CD14-positive monocyte (primary cell): ENCODE measurements at regions not wholly inside any gene's neighbourhood (a gene's known extent, or its start where the extent isn't known, plus 50 kb on each side); places are given as distances from the start of the nearest gene placed in this dataset.

Experiments
- DNase-seq, 3 donors: peaks; one replicate each; pipeline ENCODE4 v3.0.0-alpha.2; 2011 to 2022
- H2AFZ ChIP-seq: 2 replicates; pipeline ENCODE4 v1.6.0; 2012; ENCODE audit warnings: mild to moderate bottlenecking, low read depth, low read length, inconsistent platforms; ENCODE audit not compliant: insufficient read depth, poor library complexity, severe bottlenecking
- H3K27ac ChIP-seq, 2 donors: 1 replicate in 1 of 2; 2 replicates in 1 of 2; pipeline ENCODE4 v1.5.1; 2012 to 2013; ENCODE audit warnings: low read length in 2 of 2, control low read depth in 1 of 2, inconsistent platforms in 1 of 2, low read depth in 1 of 2, mild to moderate bottlenecking in 1 of 2
- H3K27me3 ChIP-seq, 2 donors: one replicate each; pipeline versions ENCODE4 v1.6.0 to v1.6.1; 2011 to 2013; ENCODE audit warnings: low read length in 2 of 2; ENCODE audit not compliant: control insufficient read depth in 2 of 2, insufficient read depth in 2 of 2
- H3K36me3 ChIP-seq, 2 donors: replicated peaks in 1 of 2; 1 replicate in 1 of 2; 2 replicates in 1 of 2; pipeline versions ENCODE4 v1.5.1 to v1.6.1; 2012 to 2013; ENCODE audit warnings: low read length in 2 of 2, control low read depth in 1 of 2, inconsistent platforms in 1 of 2, mild to moderate bottlenecking in 1 of 2; ENCODE audit not compliant: insufficient read depth in 2 of 2, control insufficient read depth in 1 of 2
- H3K4me1 ChIP-seq, 2 donors: 1 replicate in 1 of 2; 2 replicates in 1 of 2; pipeline versions ENCODE4 v1.5.1 to v1.6.1; 2012 to 2013; ENCODE audit warnings: low read length in 2 of 2, control low read depth in 1 of 2, inconsistent platforms in 1 of 2, mild to moderate bottlenecking in 1 of 2, moderate library complexity in 1 of 2; ENCODE audit not compliant: insufficient read depth in 2 of 2, control insufficient read depth in 1 of 2
- H3K4me2 ChIP-seq: replicated peaks from 2 replicates; pipeline ENCODE3; 2012; ENCODE audit warnings: low read length, moderate library complexity, mild to moderate bottlenecking; ENCODE audit not compliant: poor library complexity, severe bottlenecking; ENCODE audit errors: extremely low read depth
- H3K4me3 ChIP-seq, 3 experiments: fragments of 200-600 bp in 1 of 3; sonication (generic) in 1 of 3; replicated peaks in 1 of 3; 1 replicate in 2 of 3; 2 replicates in 1 of 3; pipeline ENCODE4 v1.5.1; 2011 to 2013; ENCODE audit warnings: low read length in 3 of 3, mild to moderate bottlenecking in 3 of 3, control low read depth in 2 of 3, low read depth in 2 of 3, inconsistent platforms in 1 of 3, moderate library complexity in 1 of 3
- H3K79me2 ChIP-seq: 2 replicates; pipeline ENCODE4 v1.6.0; 2012; ENCODE audit warnings: mild to moderate bottlenecking, control low read depth, inconsistent platforms, low read length, moderate library complexity; ENCODE audit not compliant: insufficient read depth
- H3K9ac ChIP-seq: 2 replicates; pipeline ENCODE4 v1.6.0; 2017; ENCODE audit warnings: low read length, mild to moderate bottlenecking; ENCODE audit not compliant: insufficient read depth, poor library complexity, severe bottlenecking
- H3K9me3 ChIP-seq, 2 donors: replicated peaks in 1 of 2; 1 replicate in 1 of 2; 2 replicates in 1 of 2; pipeline versions ENCODE4 v1.5.1 to v1.6.1; 2012 to 2013; ENCODE audit warnings: low read length in 2 of 2, control low read depth in 1 of 2; ENCODE audit not compliant: control insufficient read depth in 1 of 2, insufficient read depth in 1 of 2
- H4K20me1 ChIP-seq: 2 replicates; pipeline ENCODE4 v1.6.0; 2012; ENCODE audit warnings: mild to moderate bottlenecking, low read length, control low read depth, moderate library complexity; ENCODE audit not compliant: insufficient read depth
- H3K27ac Mint-ChIP-seq, 7 donors: one replicate each; pipeline ENCODE4 v1.8.0; 2020; ENCODE audit warnings: mild to moderate bottlenecking in 7 of 7, mixed read lengths in 7 of 7, moderate library complexity in 6 of 7, inconsistent platforms in 2 of 7
- H3K27me3 Mint-ChIP-seq, 3 donors: one replicate each; pipeline ENCODE4 v1.8.0; 2021 to 2022; ENCODE audit warnings: low read depth in 3 of 3, mild to moderate bottlenecking in 3 of 3, mixed read lengths in 3 of 3, moderate library complexity in 3 of 3, inconsistent platforms in 1 of 3
- H3K36me3 Mint-ChIP-seq, 2 donors: one replicate each; pipeline ENCODE4 v1.8.0; 2020; ENCODE audit warnings: mixed read lengths in 2 of 2, inconsistent platforms in 1 of 2, mild to moderate bottlenecking in 1 of 2
- H3K4me1 Mint-ChIP-seq: one replicate; pipeline ENCODE4 v1.8.0; 2020; ENCODE audit warnings: mild to moderate bottlenecking, mixed read lengths
- H3K4me3 Mint-ChIP-seq, 2 donors: one replicate each; pipeline ENCODE4 v1.8.0; 2020; ENCODE audit warnings: mild to moderate bottlenecking in 2 of 2, mixed read lengths in 2 of 2, moderate library complexity in 1 of 2
- H3K9me3 Mint-ChIP-seq, 7 donors: one replicate each; pipeline ENCODE4 v1.8.0; 2020 to 2022; ENCODE audit warnings: mixed read lengths in 7 of 7, mild to moderate bottlenecking in 6 of 7, moderate library complexity in 6 of 7, inconsistent platforms in 2 of 7
- WGBS: methylation state at CpG from one replicate; pipeline ENCODE4 v1.1.5; 2013; ENCODE audit warnings: missing lambda C conversion rate; ENCODE audit not compliant: insufficient coverage; 5-methylcytosine and 5-hydroxymethylcytosine counted together
- intact Hi-C, 2 donors: fragments of 100-400 bp; cut with micrococcal nuclease; formaldehyde crosslinking; loops; one replicate each; pipeline versions ENCODE4 v1.15.0 to v1.15.1; 2023
- TF ChIP-seq, protein P1 (sequence below): fragments of 200-600 bp; IDR thresholded peaks from one replicate; pipeline ENCODE4 v1.8.0; 2022; ENCODE audit warnings: antibody characterized with exemption, mild to moderate bottlenecking

DNA sequence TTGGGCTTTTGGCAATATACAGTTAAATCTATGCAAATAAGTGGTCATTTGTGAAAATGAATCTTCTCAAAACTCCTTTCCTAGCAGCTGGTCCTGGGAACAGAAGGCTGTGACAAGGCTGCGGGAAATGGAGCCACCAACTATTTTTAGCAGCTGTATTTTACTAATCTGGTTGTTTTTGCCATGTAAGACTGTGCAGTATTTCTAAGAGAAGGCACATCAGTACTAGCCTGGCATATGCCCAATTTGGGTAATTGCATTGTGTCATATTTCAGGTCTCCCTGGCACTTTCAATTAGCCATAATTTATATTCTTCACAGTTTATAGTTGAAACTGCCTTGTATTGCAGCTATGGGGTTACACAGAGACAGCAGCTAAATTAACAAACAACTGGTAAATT is 109.6 kb downstream of the MANEA start:
- Mint-ChIP-seq H3K27ac (no peak overlapping the region), H3K4me1 (no peaks in the 10 kb centered on the region), H3K36me3 (no peaks in the 10 kb centered on the region), H3K27me3 (no peaks in the 10 kb centered on the region), H3K9me3 (peaks cover 0 to 2% (median 0%) of the 10 kb centered on the region in 7 donors), H3K4me3 (no peak overlapping the region)
- Histone ChIP-seq H3K27ac (no peak overlapping the region), H4K20me1 (no peaks in the 10 kb centered on the region), H3K4me3 (no peak overlapping the region), H3K36me3 (no peaks in the 10 kb centered on the region), H3K27me3 (no peaks in the 10 kb centered on the region), H3K9ac (no peak overlapping the region), H2AFZ (no peak overlapping the region), H3K9me3 (no peaks in the 10 kb centered on the region), H3K4me1 (no peaks in the 10 kb centered on the region), H3K79me2 (no peaks in the 10 kb centered on the region), H3K4me2 (no peak overlapping the region)
- no CpG with 5 or more reads among the region's 1 CpG for WGBS
- TF ChIP-seq, protein P1, sequence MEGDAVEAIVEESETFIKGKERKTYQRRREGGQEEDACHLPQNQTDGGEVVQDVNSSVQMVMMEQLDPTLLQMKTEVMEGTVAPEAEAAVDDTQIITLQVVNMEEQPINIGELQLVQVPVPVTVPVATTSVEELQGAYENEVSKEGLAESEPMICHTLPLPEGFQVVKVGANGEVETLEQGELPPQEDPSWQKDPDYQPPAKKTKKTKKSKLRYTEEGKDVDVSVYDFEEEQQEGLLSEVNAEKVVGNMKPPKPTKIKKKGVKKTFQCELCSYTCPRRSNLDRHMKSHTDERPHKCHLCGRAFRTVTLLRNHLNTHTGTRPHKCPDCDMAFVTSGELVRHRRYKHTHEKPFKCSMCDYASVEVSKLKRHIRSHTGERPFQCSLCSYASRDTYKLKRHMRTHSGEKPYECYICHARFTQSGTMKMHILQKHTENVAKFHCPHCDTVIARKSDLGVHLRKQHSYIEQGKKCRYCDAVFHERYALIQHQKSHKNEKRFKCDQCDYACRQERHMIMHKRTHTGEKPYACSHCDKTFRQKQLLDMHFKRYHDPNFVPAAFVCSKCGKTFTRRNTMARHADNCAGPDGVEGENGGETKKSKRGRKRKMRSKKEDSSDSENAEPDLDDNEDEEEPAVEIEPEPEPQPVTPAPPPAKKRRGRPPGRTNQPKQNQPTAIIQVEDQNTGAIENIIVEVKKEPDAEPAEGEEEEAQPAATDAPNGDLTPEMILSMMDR = no peak
- no peak for DNase-seq
- intact Hi-C loops = no loop called here

GRCh38 chr6:95687839-95688238 is 110.5 kb downstream of the MANEA start:
- H3K9me3 ChIP-seq = no peaks in the 10 kb centered on the region
- no peak overlapping the region for H3K27ac ChIP-seq
- Mint-ChIP-seq H3K9me3 (peaks cover 0 to 2% (median 0%) of the 10 kb centered on the region in 7 donors), H3K4me1 (no peaks in the 10 kb centered on the region), H3K36me3 (no peaks in the 10 kb centered on the region), H3K4me3 (no peak overlapping the region), H3K27ac (no peak overlapping the region), H3K27me3 (no peaks in the 10 kb centered on the region)
- H3K4me3 ChIP-seq = no peak overlapping the region
- H3K36me3 ChIP-seq = no peaks in the 10 kb centered on the region
- H3K27me3 ChIP-seq = no peaks in the 10 kb centered on the region
- no peak for DNase-seq
- H4K20me1 ChIP-seq = no peaks in the 10 kb centered on the region
- no peaks in the 10 kb centered on the region for H3K4me1 ChIP-seq
- intact Hi-C loops = no loop called here
- H3K9ac ChIP-seq = no peak overlapping the region
- no peak overlapping the region for H2AFZ ChIP-seq
- TF ChIP-seq, protein P1 = no peak
- H3K4me2 ChIP-seq = no peak overlapping the region
- H3K79me2 ChIP-seq = no peaks in the 10 kb centered on the region
